Activated T-cell treated with anti-CD3 and anti-CD28 coated beads, Interleukin-2, amount 50 U/mL, for 48 hours (primary cell): ENCODE measurements at regions not wholly inside any gene's neighbourhood (a gene's known extent, or its start where the extent isn't known, plus 50 kb on each side); places are given as distances from the start of the nearest gene placed in this dataset.
"Not testable (repeated sequence)": the region's sequence is repeated elsewhere in the genome, so short reads cannot be mapped to it uniquely, and the experiment has no call there.

Experiments used
- DNase-seq, 2 experiments: peaks; one replicate each; pipeline ENCODE4 v3.0.0-alpha.2; 2020

- DNase-seq: no peak
Observed at GRCh38 chr6:28809947-28810658, 113.7 kb downstream of the TRIM27 start.

GRCh38 chr6:28810659-28811053 is 113.1 kb downstream of the TRIM27 start:
- no peak for DNase-seq

DNA sequence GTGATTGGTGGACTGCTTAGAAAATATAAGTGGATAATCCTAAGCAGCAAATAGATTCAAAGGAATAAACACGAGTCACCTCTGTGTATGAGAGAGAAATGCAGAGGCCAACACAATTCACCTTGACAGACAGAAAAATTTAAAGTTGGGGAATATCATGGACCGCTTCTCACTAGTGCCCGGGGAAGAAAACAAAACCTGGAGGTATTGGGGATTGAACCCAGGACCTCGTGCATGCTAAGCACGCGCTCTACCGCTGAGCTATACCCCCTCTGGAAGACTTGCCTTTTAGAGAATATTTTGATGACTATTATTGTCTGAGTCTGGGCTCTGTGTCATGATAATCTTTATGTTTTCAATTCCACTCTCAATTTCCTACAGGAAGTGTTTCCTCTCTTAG is 111.9 kb downstream of the TRIM27 start:
- no peak for DNase-seq

GRCh38 chr6:28812778-28813569 is 110.8 kb downstream of the TRIM27 start:
- DNase-seq: no peak

DNA sequence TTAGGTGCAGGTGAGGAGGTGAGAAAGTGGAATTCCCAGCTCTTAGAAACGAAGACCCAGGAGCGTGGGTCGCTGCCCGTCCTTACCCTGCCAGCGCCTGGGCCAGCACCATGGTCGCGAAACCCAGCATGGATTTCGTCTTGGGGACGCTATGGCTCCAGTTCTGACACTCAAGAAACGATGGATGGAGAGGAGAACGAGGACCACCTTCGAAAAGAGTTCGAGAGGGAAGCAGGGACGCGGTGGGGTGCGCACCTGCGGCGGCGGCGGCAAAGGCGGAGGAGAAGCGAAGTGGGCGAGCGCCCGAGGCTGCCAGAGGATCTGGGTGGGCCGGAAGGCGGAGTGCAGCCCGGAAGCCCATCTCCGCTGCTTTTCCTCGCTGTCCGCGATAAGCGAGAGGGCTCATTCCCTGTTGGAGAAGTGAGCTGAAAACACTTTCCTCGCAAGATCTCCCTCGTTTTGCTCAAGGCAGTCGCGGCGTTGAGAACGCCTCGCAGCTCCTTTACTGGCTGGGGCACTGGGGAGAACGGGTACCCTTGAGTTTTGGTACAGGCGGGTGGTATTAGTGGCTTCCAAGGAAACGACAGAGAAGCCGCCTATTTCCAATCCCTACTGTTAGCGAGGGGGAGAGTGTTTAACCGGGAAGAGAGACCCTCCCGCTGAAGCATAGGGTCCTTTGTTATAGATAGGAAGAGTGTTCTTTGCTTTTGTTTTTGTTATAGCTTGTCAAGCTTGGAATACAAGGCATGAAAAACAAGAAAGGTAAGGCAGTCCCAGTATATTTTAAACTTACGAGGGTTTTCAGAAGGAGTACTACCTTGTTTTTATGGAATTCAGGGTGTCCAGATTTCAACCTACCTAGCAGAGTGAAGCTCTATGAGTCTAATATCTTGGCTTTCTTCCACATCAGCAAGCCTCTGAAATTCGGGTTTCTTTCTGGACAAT is 109.5 kb downstream of the TRIM27 start:
- no peak for DNase-seq

DNA sequence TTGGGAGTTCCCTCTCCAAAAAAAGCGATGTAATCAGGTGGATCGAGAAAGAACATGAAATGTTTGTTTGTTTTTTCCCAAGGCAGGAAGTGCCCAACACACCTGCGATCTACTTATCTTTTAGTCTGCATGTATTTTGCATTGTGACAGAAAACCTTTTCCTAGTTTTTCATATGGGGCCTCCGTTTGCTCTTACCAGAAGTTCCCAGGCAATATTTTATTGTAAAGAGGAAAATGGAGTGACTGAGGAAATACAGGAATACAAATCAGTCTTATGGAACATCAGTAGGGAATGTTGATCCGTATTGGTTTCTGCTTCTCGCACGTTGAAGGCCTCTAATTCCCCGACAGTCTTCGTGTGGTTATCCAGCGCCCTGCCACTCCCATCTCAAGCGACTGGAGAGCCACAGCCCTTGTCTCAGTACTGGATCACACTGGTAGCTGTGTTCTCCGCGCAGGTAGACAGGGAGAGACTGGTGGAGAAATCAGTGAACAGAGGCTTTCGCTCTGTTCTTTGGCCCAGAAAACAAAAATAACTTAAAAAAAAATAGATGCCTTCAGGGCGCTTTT is 107.4 kb downstream of the TRIM27 start:
- DNase-seq: no peak

DNA sequence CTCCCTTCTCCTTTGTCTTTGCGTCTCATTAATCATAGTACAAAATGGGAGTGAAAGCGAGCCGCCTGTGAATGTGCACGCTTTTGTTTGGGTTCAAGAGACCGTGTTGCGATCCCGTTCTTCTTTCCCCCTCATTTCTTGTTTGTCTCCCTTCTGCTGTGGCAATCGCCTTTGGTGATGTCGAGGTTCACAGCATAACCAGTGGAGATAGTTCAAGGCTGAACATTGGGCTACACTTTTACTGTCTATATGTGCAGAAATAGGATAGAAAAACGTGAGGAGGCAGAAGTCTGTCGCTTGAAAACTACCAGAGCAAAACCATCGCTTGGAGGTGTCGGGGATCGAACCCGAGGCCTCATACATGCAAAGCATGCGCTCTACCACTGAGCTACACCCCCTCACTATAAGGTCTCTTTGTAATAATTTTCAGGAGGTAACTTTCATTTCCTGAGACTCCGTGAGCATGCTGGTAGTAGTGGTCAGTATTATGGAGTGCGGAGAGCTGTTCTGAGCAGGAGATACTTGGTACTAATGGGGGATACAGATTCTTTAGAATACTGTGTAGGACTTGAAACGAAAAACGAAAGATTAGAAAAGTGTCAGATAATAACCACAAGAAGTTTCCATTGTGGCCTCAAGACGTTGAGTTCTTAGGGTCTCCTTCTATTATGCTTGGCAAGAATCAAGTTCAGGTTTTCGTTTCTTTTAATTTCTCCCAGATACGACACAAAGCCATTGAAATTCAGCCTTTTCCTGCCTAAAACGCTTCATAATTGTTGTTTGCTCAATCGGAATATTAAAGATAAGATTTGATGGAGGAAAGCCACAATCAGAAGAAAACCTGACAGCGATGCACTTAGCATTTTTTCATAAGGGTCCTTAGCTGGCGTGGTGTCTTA is 106.6 kb downstream of the TRIM27 start:
- peak; percentile 69 to 71 for DNase-seq

DNA sequence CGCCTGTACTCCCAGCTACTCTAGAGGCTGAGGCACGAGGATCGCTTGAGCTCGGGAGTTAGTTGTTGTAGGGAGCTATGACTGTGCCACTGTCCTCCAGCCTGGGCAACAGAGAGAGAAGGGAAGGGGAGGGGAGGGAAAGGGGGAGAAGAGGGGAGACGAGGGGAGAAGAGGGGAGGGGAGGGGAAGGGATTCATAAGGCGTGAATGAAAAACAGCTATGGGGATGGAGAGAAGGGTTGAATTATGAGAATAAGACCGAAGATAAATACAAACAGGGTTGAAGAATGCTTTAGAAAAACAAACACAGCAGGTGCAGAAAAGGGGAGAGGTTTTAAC is 106.0 kb downstream of the TRIM27 start:
- no peak for DNase-seq

GRCh38 chr6:28824793-28825731 is 98.7 kb downstream of the TRIM27 start:
- no peak for DNase-seq

DNA sequence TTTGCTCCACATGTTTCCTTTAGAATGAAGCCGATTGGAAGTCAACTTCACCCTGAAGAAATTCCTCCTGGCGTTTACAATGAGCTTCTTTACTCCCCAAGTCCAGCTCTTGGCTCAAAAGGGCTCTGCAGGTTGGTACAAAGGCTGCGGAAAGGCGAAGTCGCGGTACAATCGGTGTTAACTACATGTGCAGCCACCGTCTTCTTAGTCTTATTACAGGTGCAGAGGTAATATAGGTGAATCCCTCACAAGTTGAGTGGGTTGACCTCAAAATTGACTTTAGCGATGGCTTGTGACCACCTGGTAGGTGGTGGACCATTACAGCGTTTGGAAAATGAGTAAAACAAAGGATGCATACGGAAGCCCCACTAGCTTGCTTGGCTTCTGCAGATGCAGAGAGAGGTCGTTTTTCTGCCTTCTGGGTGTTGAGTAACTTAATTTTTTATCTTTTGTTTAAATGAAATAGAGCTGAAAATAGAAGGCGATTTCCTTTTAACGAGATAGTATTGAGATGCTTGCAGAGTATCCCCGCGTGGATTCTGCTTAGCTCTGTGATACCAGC is 98.0 kb downstream of the TRIM27 start:
- no peak for DNase-seq

DNA sequence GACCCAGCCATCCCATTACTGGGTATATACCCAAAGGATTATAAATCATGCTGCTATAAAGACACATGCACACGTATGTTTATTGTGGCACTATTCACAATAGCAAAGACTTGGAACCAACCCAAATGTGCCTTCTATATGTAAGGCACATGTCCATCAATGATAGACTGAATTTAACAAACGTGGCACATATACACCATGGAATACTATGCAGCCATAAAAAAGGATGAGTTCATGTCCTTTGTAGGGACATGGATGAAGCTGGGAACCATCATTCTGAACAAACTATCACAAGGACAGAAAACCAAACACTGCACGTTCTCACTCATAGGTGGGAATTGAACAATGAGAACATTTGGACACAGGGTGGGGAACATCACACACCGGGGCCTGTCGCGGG is 92.1 kb downstream of the TRIM27 start:
- not testable (repeated sequence) for DNase-seq

DNA sequence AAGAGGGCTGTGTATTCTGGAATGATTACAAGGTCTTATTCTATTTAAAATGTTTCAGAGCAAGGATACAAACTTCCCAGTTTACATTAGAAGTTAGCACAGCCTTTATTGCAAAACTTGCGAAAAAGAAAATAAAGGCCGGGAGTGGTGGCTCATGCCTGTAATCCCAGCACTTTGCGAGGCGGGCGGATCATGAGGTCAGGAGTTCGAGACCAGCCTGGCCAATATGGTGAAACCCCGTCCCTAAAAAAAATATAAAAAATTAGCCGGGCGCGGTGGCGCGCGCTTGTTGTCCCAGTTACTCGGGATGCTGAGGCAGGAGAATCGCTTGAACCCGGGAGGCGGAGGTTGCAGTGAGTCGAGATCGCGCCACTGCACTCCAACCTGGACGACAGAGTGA is 87.1 kb downstream of the TRIM27 start:
- DNase-seq: peak; percentile 41 to 48

DNA sequence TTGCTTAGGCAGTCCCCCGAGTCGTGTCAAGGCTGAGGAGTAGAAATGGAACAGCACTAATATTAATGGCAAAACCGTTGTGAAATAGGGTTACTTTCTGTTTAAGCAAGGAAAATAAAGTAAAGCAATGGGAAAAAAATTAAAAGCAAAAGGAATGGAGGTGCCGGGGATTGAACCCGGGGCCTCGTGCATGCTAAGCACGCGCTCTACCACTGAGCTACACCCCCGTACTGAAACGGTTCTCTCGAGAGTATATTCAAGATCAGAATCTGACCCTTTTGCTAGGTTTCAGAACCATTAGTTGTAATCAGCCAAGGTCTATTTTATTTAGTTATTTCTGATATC is 85.5 kb downstream of the TRIM27 start:
- peak; percentile 77 to 81 for DNase-seq

GRCh38 chr6:28838634-28839442 is 84.9 kb downstream of the TRIM27 start:
- peak; percentile 91 to 93 for DNase-seq

- DNase-seq: no peak
Observed at GRCh38 chr6:28839443-28840120, 84.2 kb downstream of the TRIM27 start.

DNA sequence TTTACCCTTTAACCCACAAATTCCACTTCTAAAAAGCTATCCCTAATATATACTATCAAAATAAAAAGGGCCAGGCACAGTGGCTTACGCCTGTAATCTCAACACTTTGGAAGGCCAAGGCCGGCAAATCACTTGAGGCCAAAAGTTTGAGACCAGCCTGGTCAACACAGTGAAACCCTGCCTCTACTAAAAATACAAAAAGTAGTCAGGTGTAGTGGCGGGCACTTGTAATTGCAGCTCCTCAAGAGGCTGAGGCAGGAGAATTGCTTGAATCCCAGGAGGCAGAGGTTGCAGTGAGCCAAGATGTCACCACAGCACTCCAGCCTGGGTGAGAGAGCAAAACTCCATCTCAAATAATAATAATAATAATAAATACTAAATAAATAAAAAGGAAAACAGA is 82.5 kb downstream of the TRIM27 start:
- no peak for DNase-seq

- peak; percentile 48 to 59 for DNase-seq
Observed at GRCh38 chr6:28848756-28849155, 75.0 kb downstream of the TRIM27 start.
